OCI-LY3 (cell line): ENCODE measurements at regions not wholly inside any gene's neighbourhood (a gene's known extent, or its start where the extent isn't known, plus 50 kb on each side); places are given as distances from the start of the nearest gene placed in this dataset.
A peak's percentile ranks its signal among the peaks of the same experiment; 100 is the strongest.

Experiments
- H2AFZ ChIP-seq: fragments of 200-600, 300-600 bp; shearing (Covaris generic); 2 replicates; pipeline ENCODE4 v1.6.0; 2014; ENCODE audit warnings: antibody characterized with exemption, low read depth, low read length
- H3K27ac ChIP-seq: fragments of 200-600, 300-600 bp; sonication (generic); 2 replicates; pipeline ENCODE4 v1.5.1; 2014; ENCODE audit warnings: mild to moderate bottlenecking, low read length, moderate library complexity, mixed read lengths
- H3K27me3 ChIP-seq: fragments of 200-600, 300-600 bp; sonication (generic); 2 replicates; pipeline ENCODE4 v1.6.1; 2014; ENCODE audit warnings: low read depth, low read length, mixed read lengths
- H3K36me3 ChIP-seq: fragments of 200-600, 300-600 bp; sonication (generic); replicated peaks from 2 replicates; pipeline ENCODE3; 2014; ENCODE audit warnings: low read depth, low read length, mixed read lengths
- H3K4me1 ChIP-seq: fragments of 300-600, 200-600 bp; sonication (generic); 2 replicates; pipeline ENCODE4 v1.6.1; 2014; ENCODE audit warnings: low read length, mixed read lengths
- H3K4me2 ChIP-seq: fragments of 200-600, 300-600 bp; sonication (generic); 2 replicates; pipeline ENCODE4 v1.6.1; 2014; ENCODE audit warnings: low read length, mixed read lengths
- H3K4me3 ChIP-seq: fragments of 300-600, 200-600 bp; sonication (generic); 2 replicates; pipeline ENCODE4 v1.5.1; 2014; ENCODE audit warnings: antibody characterized with exemption, mild to moderate bottlenecking, low read length, moderate library complexity
- H3K79me2 ChIP-seq: fragments of 300-600, 200-600 bp; shearing (Covaris generic); 2 replicates; pipeline ENCODE4 v1.6.1; 2014; ENCODE audit warnings: mild to moderate bottlenecking, low read length, mixed read lengths
- H3K9ac ChIP-seq: fragments of 300-600, 200-600 bp; shearing (Covaris generic); 2 replicates; pipeline ENCODE4 v1.6.0; 2014; ENCODE audit warnings: mild to moderate bottlenecking, low read length, moderate library complexity
- H3K9me3 ChIP-seq: fragments of 200-600, 300-600 bp; shearing (Covaris generic); 2 replicates; pipeline ENCODE4 v1.6.1; 2014; ENCODE audit warnings: low read length, mixed read lengths; ENCODE audit not compliant: insufficient read depth
- H4K20me1 ChIP-seq: fragments of 200-600, 300-600 bp; sonication (generic); 2 replicates; pipeline ENCODE4 v1.6.1; 2016; ENCODE audit warnings: low read length, mixed read lengths; ENCODE audit not compliant: insufficient read depth
- CTCF ChIP-seq: fragments of 200-600, 300-600 bp; sonication (generic); IDR thresholded peaks from 2 replicates; pipeline ENCODE4 v1.5.1; 2014; ENCODE audit warnings: antibody characterized with exemption, low read length, low read depth
- EZH2phosphoT487 ChIP-seq: fragments of 200-600 bp; shearing (Covaris generic); IDR thresholded peaks from 2 replicates; pipeline ENCODE4 v1.6.1; 2018; ENCODE audit warnings: antibody characterized with exemption, mixed run types, low read depth

GRCh38 chr5:124414973-124415372 lies 331.5 kb downstream of the ZNF608 start:
- Histone ChIP-seq H3K27ac (no peak overlapping the region), H3K9me3 (no peaks in the 10 kb centered on the region), H3K27me3 (no peaks in the 10 kb centered on the region), H2AFZ (no peak overlapping the region), H3K79me2 (no peaks in the 10 kb centered on the region), H3K4me2 (no peak overlapping the region), H3K4me1 (peaks cover 17% of the 10 kb centered on the region), H4K20me1 (no peaks in the 10 kb centered on the region), H3K4me3 (no peak overlapping the region), H3K9ac (no peak overlapping the region), H3K36me3 (no peaks in the 10 kb centered on the region)
- no peak for TF ChIP-seq EZH2phosphoT487
- TF ChIP-seq CTCF, result no peak

- Histone ChIP-seq H2AFZ (no peak overlapping the region), H3K9me3 (no peaks in the 10 kb centered on the region), H3K4me2 (peak overlapping the region; percentile 50), H3K9ac (no peak overlapping the region), H3K27me3 (no peaks in the 10 kb centered on the region), H3K4me3 (peak overlapping the region; percentile 30; the same call in 1 of the 2 replicates), H3K79me2 (no peaks in the 10 kb centered on the region), H4K20me1 (no peaks in the 10 kb centered on the region), H3K27ac (no peak overlapping the region; the same call in 1 of the 2 replicates), H3K4me1 (peaks cover 20% of the 10 kb centered on the region), H3K36me3 (no peaks in the 10 kb centered on the region)
- TF ChIP-seq CTCF (no peak), EZH2phosphoT487 (no peak)
Observed at GRCh38 chr5:124410539-124411488, 335.6 kb downstream of the ZNF608 start.

GRCh38 chr5:124408738-124409453 lies 337.5 kb downstream of the ZNF608 start:
- no peak overlapping the region for H3K9ac ChIP-seq
- no peaks in the 10 kb centered on the region for H3K79me2 ChIP-seq
- H3K9me3 ChIP-seq, result no peaks in the 10 kb centered on the region
- no peak overlapping the region for H3K4me3 ChIP-seq
- no peak overlapping the region for H2AFZ ChIP-seq
- no peak for TF ChIP-seq EZH2phosphoT487
- no peak for TF ChIP-seq CTCF
- no peaks in the 10 kb centered on the region for H4K20me1 ChIP-seq
- peaks cover 20% of the 10 kb centered on the region for H3K4me1 ChIP-seq
- H3K27me3 ChIP-seq, result no peaks in the 10 kb centered on the region
- H3K4me2 ChIP-seq, result no peak overlapping the region
- H3K27ac ChIP-seq, result no peak overlapping the region
- H3K36me3 ChIP-seq, result no peaks in the 10 kb centered on the region

- no peak overlapping the region for H3K4me2 ChIP-seq
- no peak overlapping the region for H3K9ac ChIP-seq
- no peaks in the 10 kb centered on the region for H3K9me3 ChIP-seq
- H3K27me3 ChIP-seq, result no peaks in the 10 kb centered on the region
- no peak overlapping the region for H3K27ac ChIP-seq
- peaks cover 1% of the 10 kb centered on the region for H3K4me1 ChIP-seq
- H3K4me3 ChIP-seq, result no peak overlapping the region
- TF ChIP-seq CTCF (no peak), EZH2phosphoT487 (no peak)
- H2AFZ ChIP-seq, result no peak overlapping the region
- H4K20me1 ChIP-seq, result no peaks in the 10 kb centered on the region
- no peaks in the 10 kb centered on the region for H3K79me2 ChIP-seq
- H3K36me3 ChIP-seq, result no peaks in the 10 kb centered on the region
Observed at GRCh38 chr5:124404796-124405195, 341.6 kb downstream of the ZNF608 start.
